ENCODE measurements at regions not wholly inside any gene's neighbourhood (a gene's known extent, or its start where the extent isn't known, plus 50 kb on each side); places are given as distances from the start of the nearest gene placed in this dataset.

DNA sequence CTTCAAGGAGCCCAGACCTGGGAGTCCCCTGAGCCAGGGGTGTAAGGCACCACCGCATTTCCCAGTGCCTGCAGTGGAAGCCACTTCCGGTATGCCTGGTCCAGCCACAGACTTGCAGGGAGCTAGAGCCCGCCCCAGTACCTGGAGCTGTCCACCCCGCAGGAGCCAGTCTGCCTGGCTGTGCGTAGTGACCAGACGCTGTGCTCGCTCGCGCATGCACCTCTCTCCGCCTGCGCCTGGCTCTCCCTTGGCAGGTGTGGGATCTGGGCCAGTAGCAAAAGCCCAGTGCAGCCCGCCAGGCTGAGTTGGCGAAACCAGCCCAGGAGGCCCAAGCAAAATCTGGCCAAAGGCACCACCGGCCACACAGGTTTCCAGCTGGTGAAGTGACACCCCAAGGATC is 973.7 kb upstream of the AGA start:
- no peak overlapping the region for H3K4me3 ChIP-seq (ENCODE audit: low read depth, low read length)
- TF ChIP-seq, protein P1, sequence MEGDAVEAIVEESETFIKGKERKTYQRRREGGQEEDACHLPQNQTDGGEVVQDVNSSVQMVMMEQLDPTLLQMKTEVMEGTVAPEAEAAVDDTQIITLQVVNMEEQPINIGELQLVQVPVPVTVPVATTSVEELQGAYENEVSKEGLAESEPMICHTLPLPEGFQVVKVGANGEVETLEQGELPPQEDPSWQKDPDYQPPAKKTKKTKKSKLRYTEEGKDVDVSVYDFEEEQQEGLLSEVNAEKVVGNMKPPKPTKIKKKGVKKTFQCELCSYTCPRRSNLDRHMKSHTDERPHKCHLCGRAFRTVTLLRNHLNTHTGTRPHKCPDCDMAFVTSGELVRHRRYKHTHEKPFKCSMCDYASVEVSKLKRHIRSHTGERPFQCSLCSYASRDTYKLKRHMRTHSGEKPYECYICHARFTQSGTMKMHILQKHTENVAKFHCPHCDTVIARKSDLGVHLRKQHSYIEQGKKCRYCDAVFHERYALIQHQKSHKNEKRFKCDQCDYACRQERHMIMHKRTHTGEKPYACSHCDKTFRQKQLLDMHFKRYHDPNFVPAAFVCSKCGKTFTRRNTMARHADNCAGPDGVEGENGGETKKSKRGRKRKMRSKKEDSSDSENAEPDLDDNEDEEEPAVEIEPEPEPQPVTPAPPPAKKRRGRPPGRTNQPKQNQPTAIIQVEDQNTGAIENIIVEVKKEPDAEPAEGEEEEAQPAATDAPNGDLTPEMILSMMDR (IDR thresholded peaks at IDR 0.05; ENCODE audit: control insufficient read depth, extremely low read depth, insufficient read depth) = no peak
- no peak for DNase-seq (ENCODE audit: low read depth)

DNA sequence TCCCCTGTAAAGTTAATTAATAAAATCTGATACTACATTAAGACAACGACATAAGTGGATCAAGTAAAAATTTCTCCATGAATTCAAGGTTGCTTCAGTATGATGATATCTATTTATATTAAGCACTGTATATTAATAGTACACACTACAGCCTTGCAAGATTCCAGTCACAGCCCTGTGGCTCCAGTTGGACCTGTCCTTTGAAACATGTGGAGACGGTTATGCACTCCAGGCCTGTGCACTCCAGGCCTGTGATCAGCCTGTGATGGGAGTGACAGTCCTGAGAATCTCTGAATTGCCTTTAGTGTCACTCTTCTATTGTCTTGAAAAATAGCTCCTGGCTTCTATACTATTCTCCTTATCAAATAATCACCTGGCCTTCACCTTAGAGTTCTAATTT is 981.1 kb upstream of the AGA start:
- no peak for DNase-seq (ENCODE audit: low read depth)
- TF ChIP-seq, protein P1 (IDR thresholded peaks at IDR 0.05; ENCODE audit: control insufficient read depth, extremely low read depth, insufficient read depth) = no peak
- H3K4me3 ChIP-seq (ENCODE audit: low read depth, low read length) = no peak overlapping the region

DNA sequence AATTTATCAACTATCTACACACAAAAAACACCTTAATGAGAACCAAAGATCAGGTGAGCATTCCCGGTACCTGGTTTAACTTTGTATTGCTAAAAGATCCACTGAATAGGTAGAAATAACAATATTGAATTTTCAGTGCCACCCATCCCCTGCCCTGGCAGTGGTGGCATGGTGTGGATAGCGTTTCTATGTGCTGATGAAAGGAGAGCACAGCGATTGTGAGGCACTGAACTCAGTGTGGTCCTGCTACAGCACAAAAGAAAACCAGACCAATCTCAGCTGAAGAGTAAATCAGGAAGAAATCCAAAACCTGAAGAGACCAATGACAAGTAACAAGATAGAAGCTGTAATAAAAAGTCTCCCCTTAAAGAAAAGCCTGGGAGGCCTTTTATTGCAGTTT is 984.6 kb upstream of the AGA start:
- H3K4me3 ChIP-seq (ENCODE audit: low read depth, low read length) = no peak overlapping the region
- DNase-seq (ENCODE audit: low read depth) = no peak
- TF ChIP-seq, protein P1 (IDR thresholded peaks at IDR 0.05; ENCODE audit: control insufficient read depth, extremely low read depth, insufficient read depth) = no peak

DNA sequence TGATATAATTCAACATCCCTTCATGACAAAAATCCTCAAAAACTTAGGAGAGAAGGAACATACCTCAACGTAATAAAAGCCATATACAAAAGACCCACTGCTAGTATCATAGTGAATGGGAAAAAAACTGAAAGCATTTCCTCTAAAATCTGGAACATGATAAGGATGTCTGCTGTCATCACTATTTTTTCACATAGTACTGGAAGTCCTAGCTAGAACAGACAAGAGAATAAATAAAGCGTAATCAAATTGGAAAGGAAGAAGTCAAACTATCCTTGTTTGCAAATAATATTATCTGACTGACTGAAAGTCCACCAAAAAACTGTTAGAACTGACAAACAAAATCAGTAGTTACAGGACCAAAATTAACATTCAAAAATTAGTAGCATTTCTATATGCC is 985.4 kb upstream of the AGA start:
- H3K4me3 ChIP-seq (ENCODE audit: low read depth, low read length) = no peak overlapping the region
- no peak for DNase-seq (ENCODE audit: low read depth)
- TF ChIP-seq, protein P1 (IDR thresholded peaks at IDR 0.05; ENCODE audit: control insufficient read depth, extremely low read depth, insufficient read depth) = no peak

DNA sequence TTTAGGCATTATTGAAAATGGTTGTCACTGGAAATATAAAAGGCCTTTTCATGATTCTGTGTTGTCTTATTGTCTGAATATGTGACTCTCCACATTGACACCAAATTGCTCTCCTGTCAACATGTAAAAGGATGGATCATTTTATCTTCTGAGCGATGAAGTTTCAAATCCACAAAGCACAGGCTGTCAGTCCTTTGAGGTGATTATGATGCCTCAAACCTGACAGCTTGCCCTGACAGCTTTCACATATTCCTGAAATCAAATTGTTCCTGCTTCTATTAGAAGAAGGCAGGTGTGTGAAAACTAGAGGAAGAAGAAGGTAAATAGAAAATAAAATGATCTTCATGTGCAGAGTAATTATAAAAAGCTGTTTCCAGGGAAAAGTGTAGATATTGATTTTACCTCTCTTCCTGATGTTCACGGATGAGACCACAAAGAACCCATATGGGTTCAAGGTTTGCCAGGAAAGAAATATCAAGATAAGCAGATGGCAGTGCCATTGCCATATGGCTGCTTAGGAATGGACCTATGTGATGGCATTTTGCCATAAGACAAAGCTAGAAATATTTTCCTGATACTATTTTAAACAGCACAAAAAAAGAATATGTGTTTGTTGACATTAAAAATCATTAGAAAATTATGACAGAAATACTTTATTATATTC is 1006.3 kb upstream of the AGA start:
- TF ChIP-seq, protein P1 (IDR thresholded peaks at IDR 0.05; ENCODE audit: control insufficient read depth, extremely low read depth, insufficient read depth) = no peak
- H3K4me3 ChIP-seq (ENCODE audit: low read depth, low read length) = no peak overlapping the region
- DNase-seq (ENCODE audit: low read depth) = no peak

DNA sequence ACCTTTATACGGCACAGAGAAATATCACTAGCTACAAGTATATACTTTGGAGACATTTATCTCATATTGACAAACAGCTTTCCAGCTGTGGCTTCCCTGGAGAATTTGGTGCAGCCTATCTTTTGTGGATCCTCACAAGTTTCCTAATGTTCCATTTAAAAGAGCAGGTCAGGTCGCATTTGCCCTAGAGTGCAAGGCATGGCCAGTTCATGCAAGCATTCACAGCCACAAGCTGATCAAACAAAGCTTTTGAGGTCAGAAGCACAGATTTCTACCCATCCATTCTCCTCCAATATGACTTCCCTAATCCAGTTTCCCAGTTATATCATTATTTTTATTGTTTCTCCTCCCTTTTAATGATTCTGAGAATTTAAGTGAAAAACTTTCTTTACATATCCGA is 1008.4 kb upstream of the AGA start:
- TF ChIP-seq, protein P1 (IDR thresholded peaks at IDR 0.05; ENCODE audit: control insufficient read depth, extremely low read depth, insufficient read depth) = no peak
- no peak overlapping the region for H3K4me3 ChIP-seq (ENCODE audit: low read depth, low read length)
- no peak for DNase-seq (ENCODE audit: low read depth)

DNA sequence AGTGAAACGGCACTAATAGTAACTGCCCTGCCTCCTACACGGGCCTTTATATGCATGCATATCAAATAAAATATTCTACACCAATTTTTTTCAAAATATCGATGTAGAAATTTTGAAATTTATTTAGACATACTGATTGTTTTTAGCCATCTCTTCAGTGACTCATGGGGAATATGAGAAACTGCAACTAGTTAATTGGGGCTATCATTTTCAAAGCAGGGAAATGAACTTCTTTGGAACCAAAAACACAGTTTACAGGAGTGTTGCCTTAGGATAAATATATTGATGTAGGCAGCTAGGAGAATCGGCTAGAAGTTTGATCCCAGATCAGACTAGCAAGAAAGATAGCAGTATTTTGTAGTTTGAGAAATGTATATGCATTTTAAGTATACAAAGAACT is 1010.8 kb upstream of the AGA start:
- TF ChIP-seq, protein P1 (IDR thresholded peaks at IDR 0.05; ENCODE audit: control insufficient read depth, extremely low read depth, insufficient read depth) = no peak
- DNase-seq (ENCODE audit: low read depth) = no peak
- no peak overlapping the region for H3K4me3 ChIP-seq (ENCODE audit: low read depth, low read length)

Data from LNCaP clone FGC (cell line).